Effector CD8-positive, alpha-beta T cell (primary cell): ENCODE measurements at regions not wholly inside any gene's neighbourhood (a gene's known extent, or its start where the extent isn't known, plus 50 kb on each side); places are given as distances from the start of the nearest gene placed in this dataset.
"Not testable (repeated sequence)": the region's sequence is repeated elsewhere in the genome, so short reads cannot be mapped to it uniquely, and the experiment has no call there.

Experiments
- DNase-seq: peaks from one replicate; lab custom pipeline; 2025; lab: John Stamatoyannopoulos, UW

GRCh38 chr6:27136978-27137814, 110.3 kb upstream of the PRSS16 start:
- DNase-seq = no peak

GRCh38 chr6:27138406-27138805, 109.1 kb upstream of the PRSS16 start:
- DNase-seq = no peak

DNA sequence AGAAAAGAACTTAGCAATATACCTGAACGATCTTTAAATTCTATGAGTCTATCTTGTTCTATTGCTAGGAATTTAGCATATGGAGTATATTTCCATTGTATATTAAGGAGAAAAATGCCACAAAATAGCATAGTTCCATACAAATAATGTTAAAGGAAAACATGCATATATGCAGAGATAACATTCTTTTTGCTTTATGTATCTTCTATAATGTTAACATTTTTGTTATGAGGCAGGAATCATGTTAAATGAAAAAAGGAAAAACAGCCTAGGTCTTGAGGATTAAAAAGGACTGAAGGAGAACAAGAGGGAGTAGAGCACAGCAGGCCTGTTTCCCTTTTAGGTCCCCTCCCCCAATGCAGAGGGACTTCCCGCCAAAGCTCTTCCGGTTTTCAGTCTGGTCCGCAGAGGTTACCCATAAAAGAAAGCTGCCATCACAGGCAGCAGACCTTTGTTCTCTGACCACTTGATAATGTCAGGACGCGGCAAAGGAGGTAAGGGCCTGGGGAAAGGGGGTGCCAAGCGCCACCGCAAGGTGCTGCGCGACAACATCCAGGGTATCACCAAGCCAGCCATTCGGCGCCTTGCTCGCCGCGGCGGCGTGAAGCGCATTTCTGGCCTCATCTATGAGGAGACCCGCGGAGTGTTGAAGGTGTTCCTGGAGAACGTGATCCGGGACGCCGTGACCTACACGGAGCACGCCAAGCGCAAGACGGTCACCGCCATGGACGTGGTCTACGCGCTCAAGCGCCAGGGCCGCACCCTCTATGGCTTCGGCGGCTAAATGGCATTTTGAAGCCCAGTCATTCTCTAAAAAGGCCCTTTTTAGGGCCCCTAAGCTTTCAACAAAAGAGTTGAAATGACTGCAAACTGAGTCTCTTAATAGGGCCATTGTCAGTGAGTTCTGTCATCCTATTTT, 108.4 kb upstream of the PRSS16 start:
- peak; percentile 24 for DNase-seq

DNA sequence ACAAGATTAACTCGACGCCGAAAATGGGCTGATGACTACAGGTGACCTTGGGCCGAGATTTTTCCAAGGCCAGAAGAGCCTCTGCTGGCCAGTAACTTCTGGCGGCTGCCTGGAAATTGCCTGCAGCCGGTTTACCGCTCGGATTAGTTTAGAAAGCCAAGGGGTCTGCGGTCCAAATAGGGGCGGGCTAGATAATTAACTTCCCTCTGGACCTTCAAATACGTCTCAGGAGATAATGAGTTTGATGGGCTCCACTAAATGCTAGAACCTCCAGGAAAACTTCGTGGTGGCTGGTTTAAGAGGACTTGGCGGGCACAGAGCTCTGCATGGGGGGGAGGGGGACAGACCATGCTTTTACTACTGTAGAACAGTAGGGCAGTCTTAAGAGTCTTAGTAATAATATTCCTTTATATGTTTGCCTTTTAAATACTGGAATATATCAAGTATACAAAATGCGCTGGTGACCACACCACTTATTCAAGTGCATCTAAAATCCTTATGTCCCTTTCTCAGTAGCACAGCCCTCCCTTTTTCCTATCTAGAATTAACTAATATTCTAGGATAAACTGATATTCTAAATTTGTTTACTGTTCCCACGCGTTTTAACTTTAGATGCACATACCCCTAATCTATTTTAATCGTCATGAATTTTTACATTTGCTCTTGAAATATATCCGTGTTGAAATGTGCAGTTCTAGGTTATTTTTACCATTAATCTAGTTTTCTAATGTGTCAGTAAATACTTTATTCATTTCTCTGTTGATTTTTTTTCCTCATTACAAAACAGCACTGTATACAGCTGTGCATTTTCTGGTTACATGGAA, 107.5 kb upstream of the PRSS16 start:
- no peak for DNase-seq

DNA sequence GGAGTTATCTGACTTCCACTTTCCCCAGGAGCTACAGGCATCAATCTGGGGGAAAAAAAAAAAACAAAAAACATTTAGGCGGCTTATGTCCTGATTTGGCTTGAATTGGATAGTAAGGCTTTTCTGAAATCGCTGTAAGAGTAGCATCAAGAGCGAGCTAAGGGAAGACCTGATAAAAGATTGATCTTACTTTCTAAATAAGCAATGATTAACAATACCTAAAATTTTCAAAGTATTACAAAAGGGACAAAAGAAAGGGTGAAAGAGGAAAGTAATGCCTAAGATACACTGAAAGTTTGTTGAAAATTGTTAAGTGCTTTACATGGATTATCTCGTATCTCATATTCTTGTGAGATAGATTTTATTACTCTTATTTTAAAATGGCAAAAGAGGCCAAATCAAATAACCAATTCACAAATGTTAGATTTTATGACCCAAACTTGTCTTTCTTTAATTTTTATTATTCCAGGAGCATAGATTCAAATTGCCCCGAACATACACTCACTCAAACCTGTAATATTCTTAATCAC, 106.4 kb upstream of the PRSS16 start:
- no peak for DNase-seq

- DNase-seq = no peak
These were observed 105.9 kb upstream of the PRSS16 start for GRCh38 chr6:27141529-27142015.

DNA sequence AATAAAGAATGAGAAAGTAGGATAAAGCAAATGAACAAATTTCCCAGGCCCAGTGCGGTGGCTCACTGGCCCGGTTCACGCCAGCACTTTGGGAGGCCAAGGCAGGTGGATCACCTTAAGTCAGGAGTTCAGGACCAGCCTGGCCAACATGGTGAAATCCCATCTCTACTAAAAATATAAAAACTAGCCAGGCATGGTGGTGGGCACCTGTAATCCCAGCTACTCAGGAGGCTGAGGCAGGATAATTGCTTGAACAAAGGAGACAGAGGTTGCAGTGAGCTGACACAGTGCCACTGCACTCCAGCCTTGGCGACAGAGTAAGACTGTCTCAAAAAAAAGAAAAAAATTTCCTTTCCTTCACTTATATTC, 104.5 kb upstream of the PRSS16 start:
- DNase-seq = not testable (repeated sequence)

GRCh38 chr6:27143474-27144026, 104.0 kb upstream of the PRSS16 start:
- DNase-seq = no peak

DNA sequence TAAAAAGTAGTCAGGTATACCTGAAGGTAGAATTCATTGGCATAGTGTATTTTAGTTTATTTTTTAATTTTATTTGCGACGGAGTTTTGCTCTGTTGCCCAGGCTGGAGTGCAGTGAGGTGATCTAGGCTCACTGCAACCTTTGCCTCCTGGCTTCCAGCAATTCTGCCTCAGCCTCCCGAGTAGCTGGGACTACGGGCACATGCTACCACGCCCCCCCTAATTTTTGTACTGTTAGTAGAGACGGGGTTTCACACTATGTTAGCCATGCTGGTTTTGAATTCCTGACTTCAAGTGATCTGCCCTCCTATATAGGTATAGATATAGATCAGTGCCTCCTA, 102.8 kb upstream of the PRSS16 start:
- no peak for DNase-seq

DNA sequence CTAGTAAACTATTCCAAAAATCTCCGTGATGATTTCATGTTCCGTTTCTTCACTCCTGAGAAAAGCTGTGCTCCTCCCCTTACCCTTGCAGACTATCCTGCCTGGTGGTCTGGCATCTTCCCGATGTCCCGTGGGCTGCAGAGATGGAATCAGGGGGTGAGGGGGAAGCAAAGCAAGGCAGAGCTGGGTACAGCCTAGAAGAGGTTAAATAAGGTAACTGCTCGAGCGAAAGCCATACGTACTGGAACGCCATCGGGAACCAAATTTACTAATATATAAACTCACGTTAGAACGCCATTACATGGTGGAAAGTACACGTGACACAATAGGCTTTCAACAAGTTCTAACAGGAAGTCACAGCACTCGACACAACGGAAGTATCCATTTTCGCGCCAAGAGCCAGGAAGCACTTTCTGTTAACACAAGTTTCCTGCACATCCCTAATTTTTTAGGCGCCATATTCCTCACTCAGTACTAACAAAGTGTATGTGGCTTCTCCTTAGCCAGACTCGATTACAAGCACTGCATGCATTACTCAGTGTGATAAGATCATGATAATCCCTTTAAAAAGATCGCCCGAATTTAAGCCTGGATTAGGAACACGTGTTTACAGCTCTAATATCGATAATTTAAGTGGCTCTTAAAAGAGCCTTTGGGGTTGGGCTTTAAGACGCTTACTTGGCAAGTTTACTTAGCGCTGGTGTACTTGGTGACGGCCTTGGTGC, 101.6 kb upstream of the PRSS16 start:
- peak; percentile 44 for DNase-seq

GRCh38 chr6:27146456-27146705, 101.1 kb upstream of the PRSS16 start:
- not testable (repeated sequence) for DNase-seq

- peak; percentile 60 for DNase-seq
These were observed 100.6 kb upstream of the PRSS16 start for GRCh38 chr6:27146706-27147505.

DNA sequence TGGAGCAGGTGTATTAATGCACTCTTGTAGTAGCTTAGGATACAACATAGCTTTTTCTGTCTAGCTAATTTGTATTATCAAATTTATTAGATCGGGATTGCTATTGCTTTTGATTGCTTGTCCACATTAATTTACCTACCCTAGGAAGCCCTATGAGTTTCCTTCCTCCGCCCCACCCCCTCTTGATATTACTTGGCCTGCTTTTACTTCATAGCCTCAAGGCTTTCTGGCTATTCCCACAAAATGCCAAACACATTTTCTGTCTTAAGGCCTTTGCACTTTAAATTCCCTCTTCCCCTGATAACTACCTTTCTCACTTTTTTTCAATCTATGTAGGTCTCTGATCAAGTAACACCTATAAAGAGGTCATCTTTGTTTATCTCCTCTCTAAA, 99.1 kb upstream of the PRSS16 start:
- no peak for DNase-seq

DNA sequence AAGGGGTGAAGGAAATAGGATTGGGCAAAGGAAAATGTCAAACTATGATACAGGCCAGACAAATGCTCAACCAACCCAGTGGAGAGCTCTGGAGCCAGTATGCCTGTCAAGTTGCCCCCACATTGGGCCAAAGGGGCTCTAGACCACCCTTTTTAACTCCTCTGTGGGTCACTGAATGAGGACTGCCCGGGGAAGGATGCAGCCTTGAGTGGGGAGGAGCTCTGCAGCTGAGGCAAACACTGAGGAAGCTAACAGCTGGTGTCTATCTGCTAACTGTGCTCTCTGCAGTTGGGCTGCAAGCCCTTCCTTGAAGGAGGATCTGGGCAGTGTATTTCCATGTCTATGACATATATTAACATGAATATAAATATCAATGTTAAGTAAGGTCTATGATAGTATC, 98.4 kb upstream of the PRSS16 start:
- DNase-seq = no peak

- no peak for DNase-seq
These were observed 92.8 kb upstream of the PRSS16 start for GRCh38 chr6:27154696-27155095.

DNA sequence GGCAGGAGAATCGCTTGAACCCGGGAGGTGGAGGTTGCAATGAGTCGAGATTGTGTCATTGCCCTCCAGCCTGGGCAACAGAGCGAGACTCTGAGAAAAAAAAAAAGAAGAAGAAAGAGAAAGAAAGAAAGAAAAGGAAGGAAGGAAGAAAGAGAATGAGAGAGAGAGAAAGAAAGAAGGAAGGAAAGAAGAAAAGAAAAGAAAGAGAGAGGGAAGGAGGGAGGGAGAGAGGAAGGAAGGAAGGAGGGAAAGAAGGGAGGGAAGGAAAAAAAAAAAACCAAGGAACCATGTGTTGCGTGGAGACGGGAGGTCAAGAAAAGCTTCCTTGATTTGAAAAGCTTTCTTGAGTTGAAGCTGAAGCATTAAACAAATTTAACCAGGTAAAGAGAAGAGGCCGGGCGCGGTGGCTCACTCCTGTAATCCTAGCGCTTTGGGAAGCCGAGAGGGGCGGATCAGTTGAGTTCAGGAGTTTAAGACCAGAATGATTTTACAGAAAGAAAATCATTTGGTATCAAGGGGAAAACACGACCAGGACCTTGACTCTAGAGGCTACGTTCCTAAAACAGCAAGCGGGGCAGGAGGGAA, 90.5 kb upstream of the PRSS16 start:
- DNase-seq = no peak

- DNase-seq = peak; percentile 81
These were observed 89.8 kb upstream of the PRSS16 start for GRCh38 chr6:27157459-27158315.

- DNase-seq = no peak
These were observed 89.2 kb upstream of the PRSS16 start for GRCh38 chr6:27158316-27158643.

- DNase-seq = no peak
These were observed 87.8 kb upstream of the PRSS16 start for GRCh38 chr6:27159725-27160124.
